DOHH2 (cell line): ENCODE measurements at regions not wholly inside any gene's neighbourhood (a gene's known extent, or its start where the extent isn't known, plus 50 kb on each side); places are given as distances from the start of the nearest gene placed in this dataset.

Experiments
- H3F3A ChIP-seq: fragments of 200-600 bp; sonication (generic), shearing (Covaris generic); 2 replicates; pipeline ENCODE4 v1.6.0; 2016; ENCODE audit warnings: antibody characterized with exemption, mild to moderate bottlenecking; ENCODE audit not compliant: control insufficient read depth, insufficient read depth
- H3K27ac ChIP-seq: fragments of 200-600 bp; sonication (generic); 2 replicates; pipeline ENCODE4 v1.5.1; 2014; ENCODE audit warnings: low read depth, mild to moderate bottlenecking, low read length, moderate library complexity
- H3K27me3 ChIP-seq: fragments of 200-600 bp; sonication (generic); 2 replicates; pipeline ENCODE4 v1.6.1; 2014; ENCODE audit warnings: mild to moderate bottlenecking, low read length, mixed read lengths; ENCODE audit not compliant: control insufficient read depth
- H3K36me3 ChIP-seq: fragments of 200-600 bp; sonication (generic); 2 replicates; pipeline ENCODE4 v1.6.1; 2014; ENCODE audit warnings: mild to moderate bottlenecking, low read length, moderate library complexity, mixed read lengths; ENCODE audit not compliant: control insufficient read depth
- H3K4me1 ChIP-seq: fragments of 200-600 bp; sonication (generic); 2 replicates; pipeline ENCODE4 v1.6.1; 2014; ENCODE audit warnings: mild to moderate bottlenecking, low read length, mixed read lengths; ENCODE audit not compliant: control insufficient read depth
- H3K4me2 ChIP-seq: fragments of 200-600 bp; sonication (generic); 2 replicates; pipeline ENCODE4 v1.6.0; 2014; ENCODE audit warnings: mild to moderate bottlenecking, low read length, moderate library complexity
- H3K4me3 ChIP-seq: fragments of 200-600 bp; sonication (generic); 2 replicates; pipeline ENCODE4 v1.5.1; 2014; ENCODE audit warnings: mild to moderate bottlenecking, low read length, mixed read lengths
- H3K79me2 ChIP-seq: fragments of 200-600 bp; sonication (generic); 2 replicates; pipeline ENCODE4 v1.6.1; 2014; ENCODE audit warnings: mild to moderate bottlenecking, low read length, mixed read lengths; ENCODE audit not compliant: control insufficient read depth
- H3K9me2 ChIP-seq: fragments of 200-600 bp; sonication (generic); replicated peaks from 2 replicates; pipeline ENCODE4 v1.6.1; 2014; ENCODE audit warnings: mild to moderate bottlenecking, low read length, mixed read lengths; ENCODE audit not compliant: control insufficient read depth
- H3K9me3 ChIP-seq: fragments of 200-600 bp; sonication (generic); 2 replicates; pipeline ENCODE4 v1.6.1; 2014; ENCODE audit warnings: antibody characterized with exemption, low read length, mixed read lengths; ENCODE audit not compliant: control insufficient read depth, insufficient read depth
- H4K20me1 ChIP-seq: fragments of 200-600 bp; sonication (generic); 2 replicates; pipeline ENCODE4 v1.6.0; 2014; ENCODE audit warnings: low read depth, mild to moderate bottlenecking, antibody characterized with exemption, low read length, moderate library complexity; ENCODE audit not compliant: control insufficient read depth, insufficient read depth
- EZH2phosphoT487 ChIP-seq: fragments of 200-600 bp; sonication (generic); IDR thresholded peaks from 2 replicates; pipeline ENCODE4 v1.6.1; 2017; ENCODE audit warnings: borderline replicate concordance, mild to moderate bottlenecking, antibody characterized with exemption, low read length, moderate library complexity, mixed read lengths
- TF ChIP-seq, protein P1 (sequence below): fragments of 200-600 bp; sonication (generic); IDR thresholded peaks from one replicate; pipeline ENCODE4 v1.5.1; 2014; ENCODE audit warnings: antibody characterized with exemption, mild to moderate bottlenecking, low read depth, low read length; ENCODE audit not compliant: poor library complexity, severe bottlenecking

DNA sequence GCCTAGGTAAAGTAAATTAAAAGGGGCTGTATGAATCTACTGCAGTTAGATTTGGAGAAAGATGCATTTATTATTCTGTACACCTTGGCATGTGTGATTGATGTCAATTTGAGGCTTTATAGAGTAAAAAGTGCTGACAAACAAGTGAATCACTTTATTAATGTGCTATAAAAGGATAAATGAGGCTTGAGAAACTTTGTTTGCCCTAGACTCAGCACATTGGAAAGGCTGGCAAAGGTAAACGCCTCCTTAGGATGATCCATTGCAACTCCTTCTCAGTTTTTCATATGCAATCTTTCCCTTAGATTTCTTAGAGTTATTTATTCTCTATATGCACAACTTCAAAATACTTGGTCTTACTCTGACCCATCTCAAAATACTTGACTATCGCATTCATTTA lies 369.0 kb downstream of the HINT1 start:
- Histone ChIP-seq H3K36me3 (no peaks in the 10 kb centered on the region), H3F3A (no peaks in the 10 kb centered on the region), H3K4me2 (no peak overlapping the region), H3K4me3 (no peak overlapping the region), H3K79me2 (no peaks in the 10 kb centered on the region), H4K20me1 (no peaks in the 10 kb centered on the region), H3K9me3 (no peaks in the 10 kb centered on the region; the same call in 1 of the 2 replicates), H3K9me2 (no peaks in the 10 kb centered on the region; the same call in 1 of the 2 replicates), H3K27me3 (no peaks in the 10 kb centered on the region), H3K4me1 (no peaks in the 10 kb centered on the region), H3K27ac (no peak overlapping the region)
- TF ChIP-seq EZH2phosphoT487 = no peak

DNA sequence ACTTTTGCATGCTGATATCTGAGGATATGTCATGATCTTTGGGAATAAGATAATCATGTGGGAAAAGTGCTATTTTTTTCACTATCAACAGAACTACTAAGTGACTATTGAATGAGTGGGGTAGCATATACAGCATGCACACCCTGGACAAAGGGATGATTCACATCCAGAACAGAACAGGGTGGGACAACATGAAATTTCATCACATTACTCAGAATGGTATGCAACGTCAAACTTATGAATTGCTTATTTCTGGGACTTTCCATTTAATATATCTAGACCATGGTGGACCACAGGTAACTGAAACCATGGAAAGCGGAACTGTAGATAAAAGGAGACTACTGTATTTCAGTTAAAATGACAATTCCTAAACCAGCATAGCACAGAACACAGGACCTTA lies 370.0 kb downstream of the HINT1 start:
- H3K27ac ChIP-seq = no peak overlapping the region
- H3K27me3 ChIP-seq = no peaks in the 10 kb centered on the region
- H3K4me3 ChIP-seq = no peak overlapping the region
- no peaks in the 10 kb centered on the region for H3K36me3 ChIP-seq
- H3K9me3 ChIP-seq = no peaks in the 10 kb centered on the region; the same call in 1 of the 2 replicates
- H3F3A ChIP-seq = no peaks in the 10 kb centered on the region
- H3K4me2 ChIP-seq = no peak overlapping the region
- H3K4me1 ChIP-seq = no peaks in the 10 kb centered on the region
- no peaks in the 10 kb centered on the region; the same call in 1 of the 2 replicates for H3K9me2 ChIP-seq
- no peaks in the 10 kb centered on the region for H4K20me1 ChIP-seq
- TF ChIP-seq, protein P1, sequence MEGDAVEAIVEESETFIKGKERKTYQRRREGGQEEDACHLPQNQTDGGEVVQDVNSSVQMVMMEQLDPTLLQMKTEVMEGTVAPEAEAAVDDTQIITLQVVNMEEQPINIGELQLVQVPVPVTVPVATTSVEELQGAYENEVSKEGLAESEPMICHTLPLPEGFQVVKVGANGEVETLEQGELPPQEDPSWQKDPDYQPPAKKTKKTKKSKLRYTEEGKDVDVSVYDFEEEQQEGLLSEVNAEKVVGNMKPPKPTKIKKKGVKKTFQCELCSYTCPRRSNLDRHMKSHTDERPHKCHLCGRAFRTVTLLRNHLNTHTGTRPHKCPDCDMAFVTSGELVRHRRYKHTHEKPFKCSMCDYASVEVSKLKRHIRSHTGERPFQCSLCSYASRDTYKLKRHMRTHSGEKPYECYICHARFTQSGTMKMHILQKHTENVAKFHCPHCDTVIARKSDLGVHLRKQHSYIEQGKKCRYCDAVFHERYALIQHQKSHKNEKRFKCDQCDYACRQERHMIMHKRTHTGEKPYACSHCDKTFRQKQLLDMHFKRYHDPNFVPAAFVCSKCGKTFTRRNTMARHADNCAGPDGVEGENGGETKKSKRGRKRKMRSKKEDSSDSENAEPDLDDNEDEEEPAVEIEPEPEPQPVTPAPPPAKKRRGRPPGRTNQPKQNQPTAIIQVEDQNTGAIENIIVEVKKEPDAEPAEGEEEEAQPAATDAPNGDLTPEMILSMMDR = no peak
- no peak for TF ChIP-seq EZH2phosphoT487
- H3K79me2 ChIP-seq = no peaks in the 10 kb centered on the region

DNA sequence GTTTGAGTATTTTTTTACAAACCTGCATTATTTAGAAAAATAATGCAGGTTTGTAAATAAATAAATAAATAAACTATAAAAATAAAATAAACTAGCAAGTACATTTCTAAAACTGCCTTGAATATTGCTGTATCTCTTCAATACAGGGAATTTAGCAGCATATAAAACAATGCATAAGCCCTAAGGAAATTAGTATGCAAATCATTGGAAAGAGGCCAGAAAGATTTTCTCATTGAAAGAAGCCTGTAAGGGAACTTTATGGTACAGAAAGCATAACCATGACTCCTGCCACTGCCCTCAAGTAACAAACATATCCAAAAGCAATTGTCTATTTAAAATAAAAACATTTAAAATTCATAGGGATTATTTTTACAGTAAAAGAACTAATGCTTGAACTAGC lies 387.3 kb downstream of the HINT1 start:
- H4K20me1 ChIP-seq = no peaks in the 10 kb centered on the region
- no peak overlapping the region for H3K4me3 ChIP-seq
- H3K4me1 ChIP-seq = no peaks in the 10 kb centered on the region
- TF ChIP-seq, protein P1 = no peak
- no peak for TF ChIP-seq EZH2phosphoT487
- no peaks in the 10 kb centered on the region for H3K9me3 ChIP-seq
- H3K9me2 ChIP-seq = no peaks in the 10 kb centered on the region
- H3K79me2 ChIP-seq = no peaks in the 10 kb centered on the region
- H3F3A ChIP-seq = no peaks in the 10 kb centered on the region
- no peaks in the 10 kb centered on the region for H3K36me3 ChIP-seq
- H3K27ac ChIP-seq = no peak overlapping the region
- H3K4me2 ChIP-seq = no peak overlapping the region
- no peaks in the 10 kb centered on the region for H3K27me3 ChIP-seq

DNA sequence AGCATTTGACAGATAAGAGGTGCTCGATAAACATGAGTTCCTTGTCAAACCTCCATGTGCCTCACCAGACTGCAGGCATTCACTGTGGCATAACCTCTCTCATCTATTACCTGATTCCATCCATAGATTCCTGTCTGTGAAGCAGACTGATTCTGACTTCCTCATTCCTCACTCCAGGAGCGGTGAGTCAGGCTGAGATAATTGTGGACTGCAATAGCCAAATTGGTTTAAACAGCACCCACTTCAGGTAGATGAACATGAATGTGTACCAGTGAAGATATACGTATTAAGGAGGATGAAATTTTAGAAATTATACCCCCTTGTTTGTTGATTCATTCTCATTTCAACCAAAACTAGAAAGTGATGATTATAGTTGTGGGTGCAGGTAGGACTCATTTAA lies 391.2 kb downstream of the HINT1 start:
- Histone ChIP-seq H3K9me3 (no peaks in the 10 kb centered on the region), H3K27me3 (no peaks in the 10 kb centered on the region), H3K4me1 (no peaks in the 10 kb centered on the region), H3K27ac (no peak overlapping the region), H3K4me2 (no peak overlapping the region), H3K79me2 (no peaks in the 10 kb centered on the region), H3K4me3 (no peak overlapping the region), H3K9me2 (no peaks in the 10 kb centered on the region), H3K36me3 (no peaks in the 10 kb centered on the region), H3F3A (no peaks in the 10 kb centered on the region), H4K20me1 (no peaks in the 10 kb centered on the region)
- TF ChIP-seq, protein P1 = no peak
- TF ChIP-seq EZH2phosphoT487 = no peak
